ENCODE measurements at regions not wholly inside any gene's neighbourhood (a gene's known extent, or its start where the extent isn't known, plus 50 kb on each side); places are given as distances from the start of the nearest gene placed in this dataset.

DNA sequence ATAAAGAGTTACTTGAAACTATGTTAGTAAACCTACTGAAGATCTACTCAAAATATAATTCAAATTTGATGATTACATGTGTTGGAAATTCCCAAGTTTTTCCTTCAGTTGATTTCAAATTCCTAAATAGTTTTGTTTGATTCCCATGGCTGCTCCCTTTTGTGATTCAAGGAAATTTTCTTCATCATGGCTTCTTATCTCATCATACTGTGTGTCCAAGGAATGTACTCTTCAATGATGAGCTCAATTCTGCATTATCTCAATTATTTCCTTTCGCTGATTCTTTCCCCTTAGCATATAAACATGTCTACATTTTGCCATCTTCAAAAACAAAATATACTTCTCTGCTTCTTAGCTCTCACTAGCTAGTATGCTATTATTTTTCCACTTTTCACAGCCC lies 460.4 kb upstream of the NAALADL2 start:
- no peak for DNase-seq (ENCODE audit: low read depth in 2 of 2, low spot score in 1 of 2)

DNA sequence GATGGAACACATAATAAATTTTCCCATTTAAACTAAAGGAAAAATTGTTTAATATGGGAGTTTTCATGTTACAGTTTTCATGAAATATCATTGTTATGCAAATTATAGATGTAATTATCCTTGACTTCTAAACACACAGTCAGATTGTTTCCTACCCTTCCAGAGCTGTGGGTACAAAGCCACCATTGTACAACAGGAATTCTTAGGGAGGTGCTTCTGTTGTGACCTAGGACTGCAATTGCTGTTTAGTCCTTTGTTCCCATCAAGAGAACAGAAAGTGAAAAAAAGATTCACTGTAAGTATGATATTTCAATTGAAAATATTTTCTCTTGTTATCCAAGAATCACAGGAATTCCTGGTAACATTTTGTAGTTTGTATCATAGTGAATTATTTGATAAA lies 455.3 kb upstream of the NAALADL2 start:
- DNase-seq (ENCODE audit: low read depth in 2 of 2, low spot score in 1 of 2) = no peak

DNA sequence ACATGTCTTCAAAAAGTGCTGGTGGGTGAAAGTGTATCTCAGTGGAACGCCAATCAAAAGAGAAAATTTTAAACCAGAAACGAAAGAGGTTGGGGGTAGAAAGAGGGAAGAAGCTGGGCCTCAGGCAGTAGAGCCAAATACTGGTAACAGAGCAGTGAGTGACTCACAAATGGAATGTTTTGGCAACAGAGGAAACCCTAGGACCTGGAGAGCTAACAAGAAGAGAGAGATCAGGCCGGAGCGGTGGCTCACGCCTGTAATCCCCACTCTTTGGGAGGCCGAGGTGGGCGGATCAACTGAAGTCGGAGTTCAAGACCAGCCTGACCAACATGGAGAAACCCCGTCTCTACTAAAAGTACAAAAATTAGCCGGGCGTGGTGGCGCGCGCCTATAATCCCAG lies 450.8 kb upstream of the NAALADL2 start:
- no peak for DNase-seq (ENCODE audit: low read depth in 2 of 2, low spot score in 1 of 2)

DNA sequence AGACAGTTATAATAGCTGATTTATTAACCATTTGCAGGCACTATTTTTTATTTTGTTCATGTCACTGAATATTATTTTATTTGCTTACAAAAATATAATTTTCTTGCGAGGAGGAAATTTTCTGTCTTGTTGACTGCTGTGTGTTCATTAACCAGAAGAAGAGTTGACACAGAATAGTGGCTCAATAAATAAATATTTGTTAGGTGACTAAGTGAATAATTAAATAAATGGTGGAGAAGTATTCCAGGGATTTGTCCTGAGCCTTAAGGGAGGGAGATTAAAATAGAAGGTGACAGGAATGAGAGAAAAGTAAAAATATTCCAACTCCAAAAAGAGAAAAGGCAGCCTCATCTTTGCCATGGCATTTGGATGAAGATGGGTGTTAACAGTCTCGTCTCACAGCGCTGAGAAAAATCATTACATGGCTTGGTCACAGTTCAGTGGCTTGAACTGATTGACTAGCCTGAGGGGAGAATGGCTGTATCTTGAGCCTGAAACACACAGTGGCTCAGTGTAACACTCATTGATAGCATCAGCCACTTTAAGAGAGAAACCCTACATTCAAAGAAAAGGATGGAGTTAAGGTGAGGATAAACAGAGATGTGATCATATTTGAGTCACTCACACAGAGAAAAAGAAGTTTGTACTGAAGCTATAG lies 449.9 kb upstream of the NAALADL2 start:
- DNase-seq (ENCODE audit: low read depth in 2 of 2, low spot score in 1 of 2) = no peak

DNA sequence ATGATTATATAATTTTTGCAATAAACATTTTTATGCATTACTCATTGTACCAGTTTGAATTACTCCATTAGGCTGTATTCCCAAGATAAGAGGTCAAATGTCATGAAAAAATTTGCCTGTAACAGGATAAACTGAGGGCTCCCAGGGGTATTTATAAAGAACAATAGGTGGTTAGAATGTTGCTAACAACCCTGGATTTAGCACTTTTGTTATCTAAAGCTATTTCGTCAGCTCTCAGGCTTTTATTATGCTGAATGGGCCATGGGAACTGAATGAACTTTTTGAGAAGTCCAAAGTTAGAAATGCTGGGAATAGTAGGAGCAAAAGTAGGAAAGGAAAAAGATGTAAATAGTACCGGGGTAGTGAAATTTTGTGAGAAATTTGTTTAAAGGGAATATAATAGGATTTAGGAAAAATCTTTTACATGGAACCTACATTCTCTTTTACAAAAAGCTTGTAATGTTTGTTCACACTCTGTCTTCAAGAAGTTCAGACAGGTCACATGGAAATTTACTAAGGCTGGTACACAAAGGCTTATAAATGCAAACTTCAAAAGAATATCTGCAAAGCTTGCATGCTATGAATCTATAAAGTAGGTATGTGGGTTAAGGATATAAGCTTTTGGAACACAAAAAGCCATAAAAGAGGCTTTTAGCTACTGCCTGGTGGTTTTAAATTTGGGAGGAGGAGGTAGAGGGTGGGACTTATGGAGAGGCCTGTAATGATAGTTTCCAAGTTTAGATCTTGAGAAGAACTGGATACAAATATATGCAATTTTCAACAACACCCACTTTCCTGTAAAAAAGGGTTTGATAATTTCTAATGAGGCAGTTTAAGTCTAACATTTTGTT lies 445.8 kb upstream of the NAALADL2 start:
- DNase-seq (ENCODE audit: low read depth in 2 of 2, low spot score in 1 of 2) = no peak

DNA sequence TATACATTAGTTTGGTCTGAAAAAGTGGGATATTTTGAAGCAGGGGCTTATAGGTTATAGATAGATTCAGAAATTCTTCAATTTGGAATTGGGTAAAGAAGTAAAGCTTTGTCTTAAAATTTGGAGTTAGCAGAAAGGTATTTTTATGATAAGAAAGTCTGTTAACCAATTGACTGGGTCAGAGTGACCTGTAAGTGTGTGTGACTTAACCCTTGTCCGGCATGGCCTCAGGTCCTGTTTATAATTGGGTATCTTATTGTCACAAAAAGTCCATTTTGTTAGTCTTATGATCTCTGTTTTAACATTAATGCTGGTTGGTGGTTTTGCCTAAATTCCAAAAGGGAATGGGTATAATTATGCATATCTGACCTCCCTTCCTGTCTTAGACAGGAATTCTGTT lies 444.2 kb upstream of the NAALADL2 start:
- DNase-seq (ENCODE audit: low read depth in 2 of 2, low spot score in 1 of 2) = no peak

DNA sequence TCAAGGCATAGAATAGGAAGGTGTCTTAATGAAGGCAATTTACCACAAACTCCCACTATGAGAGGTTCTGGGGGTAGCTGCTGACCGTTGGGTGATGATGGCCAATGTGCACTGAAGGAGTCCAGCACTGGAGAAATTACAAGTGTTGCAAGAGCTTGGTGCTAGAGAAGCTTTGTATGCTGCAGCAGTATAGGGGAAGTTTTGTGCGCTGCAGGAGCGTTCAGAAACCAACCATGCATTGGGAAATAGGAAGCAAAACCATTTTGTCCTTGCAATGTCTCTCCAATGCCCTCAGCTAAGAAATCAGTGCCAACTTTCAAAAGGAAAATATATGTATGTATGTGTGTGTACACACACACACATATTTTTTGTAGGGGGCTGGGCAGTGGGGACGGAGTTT lies 441.6 kb upstream of the NAALADL2 start:
- DNase-seq (ENCODE audit: low read depth in 2 of 2, low spot score in 1 of 2) = no peak

DNA sequence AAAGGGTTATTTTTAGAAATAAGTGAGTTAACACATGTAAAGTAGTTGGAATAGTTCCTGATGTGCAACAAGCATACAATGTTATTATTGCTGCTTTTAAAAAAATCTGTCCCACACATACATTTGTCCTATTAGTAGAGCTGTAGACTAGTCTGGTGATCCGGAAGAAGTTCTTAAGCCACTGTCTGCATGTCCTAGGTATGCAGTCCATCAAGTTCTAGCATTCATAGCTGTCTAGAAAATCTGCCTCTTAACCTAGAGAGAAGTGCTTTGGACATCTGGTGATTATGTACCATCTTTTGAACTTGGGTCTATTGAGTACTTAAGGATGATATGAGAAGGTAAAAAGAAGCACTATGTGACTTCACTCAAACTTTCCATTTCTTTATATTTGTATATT lies 439.9 kb upstream of the NAALADL2 start:
- DNase-seq (ENCODE audit: low read depth in 2 of 2, low spot score in 1 of 2) = no peak

DNA sequence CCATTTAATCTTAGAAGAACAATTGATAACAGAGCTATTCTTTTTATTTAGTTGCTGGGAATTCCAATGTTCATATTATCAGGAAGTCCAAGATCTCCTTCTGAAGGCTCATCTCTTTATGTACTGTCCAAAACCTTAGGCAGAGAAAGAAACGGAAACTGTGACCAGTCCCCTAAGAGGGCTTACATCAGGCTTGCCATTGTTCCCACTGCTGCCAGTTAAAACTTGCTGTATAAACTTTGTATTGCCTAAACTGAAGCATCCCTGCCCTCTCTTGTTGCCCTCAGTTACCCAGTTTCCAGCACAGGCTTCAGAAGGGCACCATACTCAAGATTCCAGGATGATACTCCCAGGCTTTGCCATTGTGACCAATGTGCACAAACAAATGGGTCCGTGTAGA lies 435.2 kb upstream of the NAALADL2 start:
- DNase-seq (ENCODE audit: low read depth in 2 of 2, low spot score in 1 of 2) = no peak

DNA sequence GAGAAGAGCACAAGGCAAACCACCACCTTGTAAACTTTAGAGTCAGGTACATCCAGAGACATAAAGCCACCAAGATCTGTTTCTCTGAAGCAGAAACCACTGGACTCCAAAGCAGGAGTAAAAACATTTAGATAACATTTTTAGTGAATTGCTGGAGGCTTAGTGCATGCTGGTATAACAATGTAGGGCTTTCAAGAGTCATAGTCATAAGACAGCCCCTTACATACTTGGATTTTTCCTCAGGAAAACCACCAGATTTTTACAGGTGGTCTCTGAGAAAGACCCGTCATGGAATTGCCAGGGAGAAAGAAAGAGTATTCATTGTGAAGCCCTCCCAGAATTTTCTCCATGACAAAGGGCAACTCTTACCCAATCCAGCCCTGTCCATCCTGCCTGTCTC lies 434.5 kb upstream of the NAALADL2 start:
- DNase-seq (ENCODE audit: low read depth in 2 of 2, low spot score in 1 of 2) = no peak

DNA sequence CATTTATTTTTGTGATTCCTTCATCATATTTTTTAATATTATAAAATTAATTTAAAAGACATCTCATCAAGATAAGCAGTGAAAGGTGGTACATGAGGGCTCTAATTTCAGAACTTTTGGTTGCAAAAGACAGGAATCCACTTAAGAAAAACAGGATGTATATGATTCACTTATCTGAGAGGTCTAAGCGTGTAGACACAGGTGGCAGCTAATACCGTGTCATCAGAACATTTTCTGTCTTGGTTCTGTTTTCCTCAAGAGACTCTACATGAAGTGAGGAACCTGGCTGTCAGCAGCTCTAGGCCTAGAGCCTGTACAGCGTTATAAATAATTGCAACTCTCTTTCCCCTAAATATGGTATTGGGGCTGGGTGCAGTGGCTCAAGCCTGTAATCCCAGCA lies 433.7 kb upstream of the NAALADL2 start:
- DNase-seq (ENCODE audit: low read depth in 2 of 2, low spot score in 1 of 2) = no peak

DNA sequence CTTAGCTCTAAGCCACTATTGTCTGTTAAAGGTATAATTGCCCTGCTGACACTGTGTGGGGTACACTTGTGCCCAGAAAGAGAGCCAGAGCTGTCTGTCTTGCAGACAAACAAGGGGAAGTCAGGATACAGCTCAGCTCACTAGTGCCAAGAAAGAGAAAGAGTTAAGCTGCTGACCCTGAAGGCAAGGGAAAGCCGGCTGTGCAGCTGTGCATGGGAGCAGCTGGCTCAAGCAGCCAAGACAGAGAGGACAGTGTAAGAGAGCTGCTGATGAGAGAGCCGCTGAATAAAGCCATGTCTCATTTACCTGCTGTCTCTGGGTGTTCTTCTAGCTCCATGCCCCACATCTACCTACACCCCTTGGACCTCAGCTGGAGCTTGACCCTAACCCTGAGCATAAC lies 428.1 kb upstream of the NAALADL2 start:
- no peak for DNase-seq (ENCODE audit: low read depth in 2 of 2, low spot score in 1 of 2)

DNA sequence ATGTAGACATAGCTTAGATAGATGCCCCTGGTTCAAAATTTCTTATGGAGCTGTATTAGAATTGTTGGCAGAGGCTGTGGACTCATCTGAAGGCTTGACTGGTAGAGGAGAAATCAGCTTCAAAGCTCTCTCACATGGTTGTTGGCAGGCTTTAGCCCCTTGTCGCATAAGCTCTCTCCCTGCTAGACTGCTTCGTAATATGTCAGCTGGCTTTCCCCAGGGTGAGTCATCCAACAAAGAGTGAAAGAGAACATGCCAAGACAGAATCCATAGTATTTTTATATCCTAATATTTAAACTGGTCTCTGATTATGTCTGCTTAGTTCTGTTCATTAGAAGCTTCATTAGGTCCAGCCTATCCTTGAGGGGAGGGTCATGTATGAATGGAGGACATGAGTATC lies 427.4 kb upstream of the NAALADL2 start:
- no peak for DNase-seq (ENCODE audit: low read depth in 2 of 2, low spot score in 1 of 2)

DNA sequence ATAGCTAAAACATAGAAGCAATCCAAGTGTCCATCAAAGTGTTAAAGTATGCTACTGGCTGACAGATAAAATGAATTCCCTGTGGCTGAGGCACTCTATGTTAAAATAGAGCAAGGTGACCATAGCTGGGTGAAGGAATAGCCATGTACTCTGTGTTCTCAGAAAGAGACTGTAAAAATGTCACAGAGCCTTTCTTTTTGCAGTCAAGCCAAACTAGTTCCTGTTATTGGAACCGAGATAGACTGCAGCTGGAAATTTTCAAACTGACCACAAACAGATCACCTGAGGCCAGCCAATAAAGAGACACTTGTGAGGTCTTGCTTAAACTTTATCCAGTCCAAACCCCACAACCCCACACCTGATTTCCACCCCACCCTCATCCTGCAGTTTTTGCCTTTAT lies 422.8 kb upstream of the NAALADL2 start:
- no peak for DNase-seq (ENCODE audit: low read depth in 2 of 2, low spot score in 1 of 2)

DNA sequence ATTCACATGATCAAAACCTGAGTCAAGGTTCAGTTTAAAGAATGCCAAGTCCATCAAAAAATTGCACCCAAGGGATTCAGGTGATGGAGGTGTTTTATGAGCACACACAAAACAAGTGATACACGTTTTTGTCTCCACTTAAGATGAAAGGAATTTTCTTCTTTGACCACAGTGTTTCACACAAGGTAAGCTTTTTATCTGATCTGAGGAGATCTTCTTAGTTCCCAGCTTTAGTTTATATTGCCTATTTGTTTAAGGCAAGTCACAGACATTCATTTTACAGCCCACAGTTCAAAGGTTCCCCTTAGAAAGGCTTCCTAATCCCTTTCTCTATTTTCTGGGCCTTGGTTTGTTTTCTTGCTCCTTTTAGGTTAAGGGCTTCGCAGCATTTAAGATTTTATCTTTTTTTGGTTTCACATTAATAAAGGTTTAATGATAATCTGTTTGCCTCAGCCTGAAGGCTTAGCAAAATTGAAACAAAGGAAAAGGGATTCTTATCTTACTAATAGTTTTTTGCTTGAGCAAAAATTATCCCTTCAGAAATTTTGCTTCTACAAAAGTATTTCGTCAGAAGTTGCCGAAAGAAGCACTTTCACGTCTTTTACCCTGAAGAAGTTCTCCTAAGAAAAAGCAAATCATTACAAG lies 420.5 kb upstream of the NAALADL2 start:
- no peak for DNase-seq (ENCODE audit: low read depth in 2 of 2, low spot score in 1 of 2)

DNA sequence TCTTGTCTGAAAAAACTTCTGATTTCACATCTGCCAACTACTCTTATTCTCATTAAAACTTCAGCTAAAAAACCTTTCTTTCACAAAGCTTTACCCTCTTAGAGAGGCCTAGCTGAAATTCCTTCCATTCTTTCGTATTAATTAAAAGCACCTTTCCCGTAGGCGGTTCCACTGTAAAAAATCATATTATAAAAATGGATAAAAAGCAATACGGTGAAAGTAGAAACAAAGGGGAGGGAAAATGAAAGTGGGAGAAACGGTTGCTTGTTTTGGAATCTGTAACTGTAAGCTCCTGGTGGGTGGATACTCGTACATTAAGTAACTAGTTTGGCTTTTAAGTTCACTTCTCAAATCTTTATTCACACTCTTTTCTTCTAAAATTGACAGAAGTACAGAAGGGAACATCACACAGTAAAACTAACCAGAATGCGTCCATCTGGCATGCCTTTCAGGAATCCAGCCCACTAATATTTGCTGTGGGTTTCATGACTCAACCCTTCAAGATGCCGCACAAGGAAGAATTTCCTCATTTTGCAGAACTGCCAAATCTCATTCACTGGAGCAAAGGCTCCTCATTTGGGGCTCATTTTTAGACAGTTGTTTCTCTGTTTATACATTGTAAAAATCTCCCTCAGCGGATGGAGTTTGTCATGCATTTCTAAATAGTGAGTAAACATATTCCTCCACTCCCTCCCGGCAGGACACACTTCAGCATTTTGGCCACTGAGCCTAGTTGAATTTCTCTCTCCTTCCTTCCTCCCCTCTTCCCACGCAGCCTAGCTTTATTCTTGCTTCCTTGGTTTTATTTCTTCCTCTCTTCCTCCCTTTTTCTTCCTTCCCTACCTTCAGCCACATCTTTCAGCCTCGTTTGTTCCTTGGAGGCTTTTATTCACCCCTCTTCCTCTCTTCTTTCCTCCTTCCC lies 419.5 kb upstream of the NAALADL2 start:
- DNase-seq (ENCODE audit: low read depth in 2 of 2, low spot score in 1 of 2) = no peak

DNA sequence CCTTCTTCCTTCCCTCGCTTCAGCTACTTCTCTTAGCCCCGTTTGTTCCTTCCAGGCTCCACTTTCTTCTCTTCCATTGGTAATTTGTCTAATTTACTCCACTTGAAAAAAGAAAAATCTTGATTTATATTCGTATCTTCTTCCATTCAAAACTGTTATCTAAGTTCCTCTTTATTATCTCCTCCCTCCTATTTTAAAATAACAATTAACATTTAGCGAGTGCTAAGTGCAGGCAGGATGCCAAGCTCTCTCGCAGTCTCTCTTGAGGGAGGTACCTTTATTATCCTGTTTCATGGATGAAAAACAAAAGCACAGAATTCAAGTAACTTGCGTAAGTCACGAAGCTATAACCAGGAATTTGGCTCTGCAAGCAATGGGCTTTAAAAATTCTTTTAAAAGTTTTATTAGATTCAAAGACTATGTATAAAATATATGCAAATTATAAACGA lies 418.9 kb upstream of the NAALADL2 start:
- DNase-seq (ENCODE audit: low read depth in 2 of 2, low spot score in 1 of 2) = no peak

DNA sequence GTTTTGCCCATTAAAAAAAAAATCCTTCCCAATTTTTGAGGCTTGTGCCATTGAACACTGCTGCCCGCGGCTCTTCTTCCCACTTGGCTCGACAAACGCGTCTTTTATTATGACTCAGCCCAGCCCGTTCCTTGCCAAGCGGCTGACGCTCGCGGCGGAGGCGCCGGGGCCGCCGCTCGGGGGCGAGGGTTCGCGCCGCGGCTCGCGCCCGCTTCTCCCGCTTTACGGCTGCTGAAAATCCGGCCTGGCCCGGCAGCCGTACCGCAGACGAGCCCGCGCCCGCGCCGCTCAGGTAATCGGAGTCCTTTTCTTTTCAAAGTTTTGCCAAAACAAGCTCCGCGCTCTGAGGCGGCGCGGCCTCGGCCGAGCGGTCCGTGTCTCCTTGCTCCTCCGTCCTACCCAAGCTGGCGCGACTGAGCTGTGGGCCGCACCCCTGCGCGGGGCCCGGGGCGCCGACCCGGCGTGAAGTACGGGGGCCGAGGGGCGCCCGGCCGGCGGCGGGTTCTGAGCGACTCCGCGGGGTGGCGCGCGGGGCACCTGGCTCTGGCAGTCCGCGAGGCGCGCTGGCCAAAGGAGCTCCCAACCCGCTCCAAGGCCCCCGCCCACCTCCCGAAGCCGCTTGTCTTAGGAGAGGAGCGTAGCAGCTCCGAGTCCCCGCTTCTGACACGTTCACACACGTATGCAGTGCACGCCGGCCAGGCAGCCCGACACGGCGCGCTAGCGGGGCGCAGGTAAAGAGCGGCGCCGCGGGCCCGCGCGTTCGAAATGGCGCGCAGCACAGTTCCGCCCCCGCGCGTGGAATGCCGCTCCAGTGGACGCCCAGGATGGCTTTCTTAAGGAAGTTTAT lies 418.2 kb upstream of the NAALADL2 start:
- DNase-seq (ENCODE audit: low read depth in 2 of 2, low spot score in 1 of 2) = peak; percentile 6 to 12

DNA sequence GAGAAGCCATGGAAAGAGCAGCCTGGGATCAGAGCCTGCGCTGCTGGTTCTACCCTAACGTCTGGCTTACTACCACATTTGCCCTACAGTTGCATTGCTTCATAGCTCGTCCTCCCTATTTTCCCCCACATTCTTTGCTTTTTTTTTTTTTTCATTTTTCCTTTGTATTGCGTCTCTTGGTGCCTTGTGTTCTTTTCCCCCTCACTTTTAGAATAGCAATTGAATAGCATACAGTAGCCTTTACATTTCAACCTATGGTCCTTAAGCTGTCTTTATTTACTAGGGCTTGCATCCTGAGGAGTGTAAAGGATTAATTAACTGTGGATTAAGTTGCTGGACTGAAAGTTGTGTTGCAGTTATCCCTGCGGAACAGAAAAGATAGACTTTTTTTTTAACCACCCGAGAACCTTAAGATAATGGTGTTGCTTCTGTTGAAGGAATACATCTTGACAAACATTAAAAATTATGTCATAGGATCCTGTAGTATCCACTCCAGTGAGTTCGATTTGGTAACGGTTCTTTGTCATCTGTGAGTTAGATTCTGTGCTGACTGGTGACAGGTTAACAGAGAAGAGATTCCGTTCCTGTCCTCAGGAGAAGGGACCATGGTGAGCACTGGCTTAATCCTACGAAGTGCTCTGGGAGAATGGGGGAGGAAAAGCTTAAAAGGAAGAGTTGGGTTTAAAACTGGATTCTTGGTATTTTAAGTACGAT lies 417.4 kb upstream of the NAALADL2 start:
- DNase-seq (ENCODE audit: low read depth in 2 of 2, low spot score in 1 of 2) = no peak

DNA sequence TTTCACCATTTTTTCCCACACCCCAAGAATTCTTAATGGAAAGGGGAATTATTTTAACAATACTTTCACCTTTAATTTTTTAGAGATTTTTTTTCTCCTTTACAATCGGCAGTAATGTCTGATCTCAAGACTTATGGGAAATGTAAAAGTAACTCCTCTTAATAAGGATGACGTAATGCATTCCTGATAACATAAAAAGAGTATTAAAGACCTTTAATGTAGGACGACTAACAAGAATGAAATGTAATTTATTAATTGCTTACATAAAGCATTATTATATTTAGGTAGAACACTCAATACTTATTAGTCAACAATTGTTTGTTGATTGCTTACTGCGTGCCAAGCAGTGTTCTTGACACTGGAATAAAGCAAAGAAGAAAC lies 416.8 kb upstream of the NAALADL2 start:
- DNase-seq (ENCODE audit: low read depth in 2 of 2, low spot score in 1 of 2) = no peak
